Kidney (tissue), 13 donors: ENCODE measurements at regions not wholly inside any gene's neighbourhood (a gene's known extent, or its start where the extent isn't known, plus 50 kb on each side); places are given as distances from the start of the nearest gene placed in this dataset.

ENCODE experiments used
- DNase-seq, 5 donors: peaks; one replicate each; pipeline ENCODE4 v3.0.0-alpha.2; 2013 to 2020
- FAIRE-seq: peaks from 2 replicates; lab custom pipeline; 2012; peaks lifted over from hg19 to GRCh38; lab: Jason Lieb, UNC
- H3K27ac ChIP-seq, 2 donors: one replicate each; pipeline ENCODE4 v1.7.0; 2013; ENCODE audit warnings: low read depth in 2 of 2, low read length in 2 of 2, inconsistent platforms in 1 of 2
- H3K27me3 ChIP-seq: one replicate; pipeline ENCODE4 v1.7.1; 2013; ENCODE audit warnings: low read length, inconsistent platforms; ENCODE audit not compliant: control insufficient read depth, insufficient read depth
- H3K36me3 ChIP-seq, 3 donors: one replicate each; pipeline versions ENCODE4 v1.7.0 to v1.7.1; 2013; ENCODE audit warnings: low read length in 3 of 3, control low read depth in 1 of 3, inconsistent platforms in 1 of 3; ENCODE audit not compliant: insufficient read depth in 3 of 3, control insufficient read depth in 2 of 3
- H3K4me1 ChIP-seq, 3 donors: one replicate each; pipeline versions ENCODE4 v1.7.0 to v1.7.1; 2013; ENCODE audit warnings: low read length in 3 of 3, inconsistent platforms in 1 of 3, low read depth in 1 of 3; ENCODE audit not compliant: control insufficient read depth in 2 of 3, insufficient read depth in 2 of 3
- H3K4me3 ChIP-seq, 3 donors: one replicate each; pipeline versions ENCODE4 v1.7.0 to v1.8.1; 2013; ENCODE audit warnings: low read length in 3 of 3, control low read depth in 1 of 3, inconsistent platforms in 1 of 3
- H3K9ac ChIP-seq, 3 donors: one replicate each; pipeline versions ENCODE4 v1.7.0 to v1.7.1; 2013; ENCODE audit warnings: low read length in 3 of 3, control low read depth in 1 of 3, inconsistent platforms in 1 of 3
- H3K9me3 ChIP-seq, 3 donors: one replicate each; pipeline versions ENCODE4 v1.7.0 to v1.7.1; 2013; ENCODE audit warnings: low read length in 3 of 3, control low read depth in 1 of 3, inconsistent platforms in 1 of 3; ENCODE audit not compliant: control insufficient read depth in 2 of 3, insufficient read depth in 1 of 3
- intact Hi-C: fragments of 100-400 bp; cut with DNase I; formaldehyde crosslinking; loops from one replicate; pipeline ENCODE4 v1.11.1; 2022
- TF ChIP-seq, protein P1 (sequence below): IDR thresholded peaks from 3 replicates; pipeline ENCODE4 v1.5.1; 2012; ENCODE audit warnings: mild to moderate bottlenecking, moderate library complexity, borderline replicate concordance; ENCODE audit not compliant: insufficient read depth; ENCODE audit errors: extremely low read depth
- donor health status: control.
- donor health status: control.
- donor health status: control.
- donor health status: control.
- donor health status: control.
- donor health status: DM: yes; HTN: yes; CAD: no.
- donor health status: Normal renal cell carcinoma (clear cell type).

DNA sequence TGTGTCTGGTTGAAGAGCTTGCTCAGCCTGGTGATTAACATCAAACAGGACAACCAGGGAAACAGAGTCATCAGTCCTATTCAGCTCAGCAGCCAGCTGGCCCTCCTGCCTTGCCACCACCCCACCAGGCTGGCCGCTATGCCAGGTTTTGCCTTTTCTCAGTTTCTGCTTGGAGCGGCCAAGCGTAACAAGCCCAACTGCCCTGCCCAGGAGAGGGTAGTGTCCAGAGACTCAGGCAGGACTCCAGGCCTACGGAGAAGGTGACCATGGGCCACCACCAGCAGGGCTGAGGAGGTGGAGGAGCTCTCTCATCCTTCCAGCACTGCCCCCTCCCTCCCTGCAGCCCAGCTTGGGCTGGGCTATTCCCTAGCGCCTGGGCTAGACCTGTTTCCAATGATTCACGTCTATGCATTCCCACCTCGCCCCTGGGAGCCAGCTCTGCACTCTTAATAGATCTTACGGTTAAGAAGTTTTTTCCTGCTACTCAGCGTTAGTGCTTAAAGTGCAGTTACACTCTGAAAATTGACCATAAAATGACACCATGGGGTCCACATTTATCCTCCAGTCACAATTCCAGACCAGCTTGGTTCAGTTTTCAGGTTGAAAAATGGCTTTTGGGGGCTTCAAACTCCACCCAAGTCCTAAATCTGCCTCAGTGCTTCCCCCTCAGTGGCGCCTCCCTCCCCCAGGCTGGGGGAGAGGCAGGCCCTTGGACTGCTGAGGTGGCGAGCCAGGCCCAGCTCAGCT lies 124.0 kb upstream of the PJA1 start:
- H3K9ac ChIP-seq = no peak overlapping the region
- H3K27me3 ChIP-seq = no peaks in the 10 kb centered on the region
- no peak overlapping the region for H3K4me3 ChIP-seq
- no peaks in the 10 kb centered on the region for H3K9me3 ChIP-seq
- H3K27ac ChIP-seq = no peak overlapping the region
- FAIRE-seq (no peak), DNase-seq (peak in 4 of 5 donors; percentile 70 to 82 (median 78))
- H3K36me3 ChIP-seq = no peaks in the 10 kb centered on the region
- intact Hi-C loops = loop anchor here (10.0 kb wide), 1 partner anchor 464 kb away; the partner anchor contains the start of gene EFNB1
- TF ChIP-seq, protein P1, sequence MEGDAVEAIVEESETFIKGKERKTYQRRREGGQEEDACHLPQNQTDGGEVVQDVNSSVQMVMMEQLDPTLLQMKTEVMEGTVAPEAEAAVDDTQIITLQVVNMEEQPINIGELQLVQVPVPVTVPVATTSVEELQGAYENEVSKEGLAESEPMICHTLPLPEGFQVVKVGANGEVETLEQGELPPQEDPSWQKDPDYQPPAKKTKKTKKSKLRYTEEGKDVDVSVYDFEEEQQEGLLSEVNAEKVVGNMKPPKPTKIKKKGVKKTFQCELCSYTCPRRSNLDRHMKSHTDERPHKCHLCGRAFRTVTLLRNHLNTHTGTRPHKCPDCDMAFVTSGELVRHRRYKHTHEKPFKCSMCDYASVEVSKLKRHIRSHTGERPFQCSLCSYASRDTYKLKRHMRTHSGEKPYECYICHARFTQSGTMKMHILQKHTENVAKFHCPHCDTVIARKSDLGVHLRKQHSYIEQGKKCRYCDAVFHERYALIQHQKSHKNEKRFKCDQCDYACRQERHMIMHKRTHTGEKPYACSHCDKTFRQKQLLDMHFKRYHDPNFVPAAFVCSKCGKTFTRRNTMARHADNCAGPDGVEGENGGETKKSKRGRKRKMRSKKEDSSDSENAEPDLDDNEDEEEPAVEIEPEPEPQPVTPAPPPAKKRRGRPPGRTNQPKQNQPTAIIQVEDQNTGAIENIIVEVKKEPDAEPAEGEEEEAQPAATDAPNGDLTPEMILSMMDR = no peak
- H3K4me1 ChIP-seq = peaks cover 0 to 5% (median 0%) of the 10 kb centered on the region in 3 donors

DNA sequence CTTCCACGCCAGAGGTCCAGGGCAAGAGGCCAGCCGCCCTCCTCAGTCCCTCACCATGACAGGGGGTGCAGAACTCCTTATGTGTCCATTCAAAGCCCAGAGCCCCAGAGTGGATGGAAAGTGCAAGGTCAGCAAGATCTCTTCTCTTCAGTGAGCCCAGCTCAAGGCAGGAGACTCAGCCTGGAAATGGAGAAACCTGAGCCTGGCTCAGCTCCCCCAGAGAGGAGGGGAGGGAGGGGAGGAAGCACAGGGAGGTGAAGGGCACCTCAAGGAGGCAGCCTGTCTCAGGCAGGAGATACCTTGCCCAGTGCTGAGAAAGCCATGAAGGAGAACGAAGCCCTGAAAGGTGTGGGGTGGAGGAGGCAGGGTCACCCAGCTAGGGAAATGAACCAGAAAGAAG lies 121.8 kb upstream of the PJA1 start:
- intact Hi-C loops = loop anchor here (10.0 kb wide), 1 partner anchor 462 kb away; the partner anchor contains the start of gene EFNB1
- Histone ChIP-seq H3K4me1 (peaks cover 0 to 5% (median 0%) of the 10 kb centered on the region in 3 donors), H3K27me3 (no peaks in the 10 kb centered on the region), H3K36me3 (no peaks in the 10 kb centered on the region), H3K27ac (no peak overlapping the region), H3K9me3 (no peaks in the 10 kb centered on the region), H3K9ac (no peak overlapping the region), H3K4me3 (no peak overlapping the region)
- DNase-seq (peak in 4 of 5 donors; percentile 64 to 72 (median 68)), FAIRE-seq (no peak)
- TF ChIP-seq, protein P1 = no peak

DNA sequence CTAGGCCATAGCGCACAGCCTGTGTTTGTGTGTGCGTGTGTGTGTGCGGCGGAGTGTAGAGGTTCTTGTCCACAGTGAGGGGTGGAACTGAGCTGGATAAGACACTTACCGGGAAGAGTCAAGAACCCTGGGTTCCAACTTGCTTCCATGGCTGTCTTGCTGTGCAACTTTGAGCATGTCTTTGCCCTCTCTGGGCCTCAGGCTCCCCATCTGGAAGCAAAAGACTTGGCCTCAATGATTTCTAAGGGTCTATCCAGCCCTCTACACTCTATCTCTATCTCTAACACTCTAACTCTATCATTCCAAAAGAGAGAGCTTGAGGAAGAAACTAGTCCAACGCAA lies 121.3 kb upstream of the PJA1 start:
- no peaks in the 10 kb centered on the region for H3K36me3 ChIP-seq
- no peak overlapping the region for H3K4me3 ChIP-seq
- no peak overlapping the region for H3K27ac ChIP-seq
- intact Hi-C loops = loop anchor here (10.0 kb wide), 1 partner anchor 462 kb away; the partner anchor contains the start of gene EFNB1
- H3K27me3 ChIP-seq = no peaks in the 10 kb centered on the region
- TF ChIP-seq, protein P1 = no peak
- DNase-seq (no peak), FAIRE-seq (no peak)
- no peak overlapping the region for H3K9ac ChIP-seq
- H3K9me3 ChIP-seq = no peaks in the 10 kb centered on the region
- H3K4me1 ChIP-seq = peaks cover 0 to 5% (median 0%) of the 10 kb centered on the region in 3 donors
